MM.1S (cell line): ENCODE measurements at regions not wholly inside any gene's neighbourhood (a gene's known extent, or its start where the extent isn't known, plus 50 kb on each side); places are given as distances from the start of the nearest gene placed in this dataset.

Experiments
- DNase-seq: peaks from one replicate; pipeline ENCODE4 v3.0.0-alpha.2; 2015
- H2AFZ ChIP-seq: fragments of 300-600 bp; sonication (generic); 2 replicates; pipeline ENCODE4 v1.6.0; 2016; ENCODE audit warnings: antibody characterized with exemption, low read length
- H3F3A ChIP-seq: fragments of 300-600 bp; sonication (generic); 2 replicates; pipeline ENCODE4 v1.6.1; 2016; ENCODE audit warnings: mild to moderate bottlenecking, antibody characterized with exemption, low read length, moderate library complexity, mixed read lengths; ENCODE audit not compliant: insufficient read depth
- H3K27ac ChIP-seq: fragments of 300-600 bp; sonication (generic); 2 replicates; pipeline ENCODE4 v1.5.1; 2016; ENCODE audit warnings: mild to moderate bottlenecking, low read length
- H3K27me3 ChIP-seq: fragments of 300-600 bp; sonication (generic); replicated peaks from 2 replicates; pipeline ENCODE4 v1.6.0; 2016; ENCODE audit warnings: low read length; ENCODE audit not compliant: insufficient read depth
- H3K36me3 ChIP-seq: fragments of 300-600 bp; sonication (generic); replicated peaks from 2 replicates; pipeline ENCODE4 v1.6.1; 2016; ENCODE audit warnings: mild to moderate bottlenecking, low read length, mixed read lengths; ENCODE audit not compliant: insufficient read depth
- H3K4me1 ChIP-seq: fragments of 300-600 bp; sonication (generic); 2 replicates; pipeline ENCODE4 v1.6.1; 2016; ENCODE audit warnings: low read length, mixed read lengths
- H3K4me2 ChIP-seq: fragments of 300-600 bp; sonication (generic); 2 replicates; pipeline ENCODE4 v1.6.0; 2016; ENCODE audit warnings: low read depth, low read length
- H3K4me3 ChIP-seq: fragments of 300-600 bp; sonication (generic); 2 replicates; pipeline ENCODE4 v1.5.1; 2016; ENCODE audit warnings: low read length, mixed read lengths
- H3K79me2 ChIP-seq: fragments of 300-600 bp; sonication (generic); 2 replicates; pipeline ENCODE4 v1.6.1; 2016; ENCODE audit warnings: mixed run types, low read length, mixed read lengths
- H3K9ac ChIP-seq: fragments of 300-600 bp; sonication (generic); 2 replicates; pipeline ENCODE4 v1.6.1; 2016; ENCODE audit warnings: low read length, mixed read lengths
- H3K9me2 ChIP-seq: fragments of 300-600 bp; sonication (generic); replicated peaks from 2 replicates; pipeline ENCODE4 v1.6.1; 2016; ENCODE audit warnings: mild to moderate bottlenecking, low read length, mixed read lengths; ENCODE audit not compliant: insufficient read depth
- H3K9me3 ChIP-seq: fragments of 300-600 bp; sonication (generic); replicated peaks from 2 replicates; pipeline ENCODE4 v1.6.1; 2016; ENCODE audit warnings: mild to moderate bottlenecking, low read length, mixed read lengths; ENCODE audit not compliant: insufficient read depth
- H4K20me1 ChIP-seq: fragments of 300-600 bp; sonication (generic); 2 replicates; pipeline ENCODE4 v1.6.1; 2016; ENCODE audit warnings: mild to moderate bottlenecking, low read length, moderate library complexity, mixed read lengths; ENCODE audit not compliant: insufficient read depth
- EZH2 ChIP-seq: fragments of 300-600 bp; sonication (generic); optimal IDR thresholded peaks from 2 replicates; pipeline ENCODE3; 2017; ENCODE audit warnings: low read depth, mild to moderate bottlenecking, antibody characterized with exemption, low read length, mixed read lengths
- EZH2phosphoT487 ChIP-seq: fragments of 300-600 bp; sonication (generic); IDR thresholded peaks from 2 replicates; pipeline ENCODE4 v1.6.1; 2018; ENCODE audit warnings: antibody characterized with exemption, low read length
- TF ChIP-seq, protein P1 (sequence below): fragments of 300-600 bp; sonication (generic); IDR thresholded peaks from 2 replicates; pipeline ENCODE4 v1.5.1; 2016; ENCODE audit warnings: antibody characterized with exemption, low read length, mixed read lengths

DNA sequence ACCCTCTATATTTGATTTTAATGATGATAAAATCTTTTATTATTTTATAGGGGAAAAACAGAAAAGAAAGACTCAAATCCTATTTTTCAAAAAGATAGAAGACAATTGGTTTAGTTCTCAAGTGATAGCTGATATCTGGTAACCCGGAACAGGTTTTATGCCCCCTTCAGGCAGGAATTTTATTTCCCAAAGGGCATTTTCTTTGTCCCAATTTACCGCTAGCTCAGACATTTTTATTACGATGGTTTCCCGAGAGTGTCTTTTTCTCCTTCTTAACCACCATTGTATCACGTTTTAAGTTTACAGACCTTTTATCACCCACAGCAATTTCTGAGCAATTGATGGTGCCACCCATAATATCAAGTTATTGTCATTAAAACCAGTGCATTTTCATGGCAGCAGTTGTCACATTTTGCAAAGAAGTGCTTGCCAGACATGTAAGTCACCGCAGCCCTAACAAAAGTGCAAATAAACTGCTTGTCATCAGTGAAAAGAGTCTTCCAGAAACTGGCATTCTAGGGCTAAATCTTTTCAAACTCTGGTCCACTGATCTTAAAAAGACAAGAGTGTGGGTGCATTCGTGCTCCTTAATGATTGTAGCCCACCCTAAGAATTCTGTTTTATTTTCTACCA lies 204.8 kb upstream of the VCX start:
- Histone ChIP-seq H3K4me2 (no peak overlapping the region), H2AFZ (no peak overlapping the region), H4K20me1 (no peaks in the 10 kb centered on the region), H3F3A (no peaks in the 10 kb centered on the region), H3K27me3 (no peaks in the 10 kb centered on the region), H3K79me2 (no peaks in the 10 kb centered on the region), H3K4me3 (no peak overlapping the region), H3K9ac (no peak overlapping the region), H3K9me2 (no peaks in the 10 kb centered on the region), H3K9me3 (no peaks in the 10 kb centered on the region), H3K4me1 (no peaks in the 10 kb centered on the region), H3K27ac (no peak overlapping the region), H3K36me3 (no peaks in the 10 kb centered on the region)
- DNase-seq: no peak
- TF ChIP-seq, protein P1, sequence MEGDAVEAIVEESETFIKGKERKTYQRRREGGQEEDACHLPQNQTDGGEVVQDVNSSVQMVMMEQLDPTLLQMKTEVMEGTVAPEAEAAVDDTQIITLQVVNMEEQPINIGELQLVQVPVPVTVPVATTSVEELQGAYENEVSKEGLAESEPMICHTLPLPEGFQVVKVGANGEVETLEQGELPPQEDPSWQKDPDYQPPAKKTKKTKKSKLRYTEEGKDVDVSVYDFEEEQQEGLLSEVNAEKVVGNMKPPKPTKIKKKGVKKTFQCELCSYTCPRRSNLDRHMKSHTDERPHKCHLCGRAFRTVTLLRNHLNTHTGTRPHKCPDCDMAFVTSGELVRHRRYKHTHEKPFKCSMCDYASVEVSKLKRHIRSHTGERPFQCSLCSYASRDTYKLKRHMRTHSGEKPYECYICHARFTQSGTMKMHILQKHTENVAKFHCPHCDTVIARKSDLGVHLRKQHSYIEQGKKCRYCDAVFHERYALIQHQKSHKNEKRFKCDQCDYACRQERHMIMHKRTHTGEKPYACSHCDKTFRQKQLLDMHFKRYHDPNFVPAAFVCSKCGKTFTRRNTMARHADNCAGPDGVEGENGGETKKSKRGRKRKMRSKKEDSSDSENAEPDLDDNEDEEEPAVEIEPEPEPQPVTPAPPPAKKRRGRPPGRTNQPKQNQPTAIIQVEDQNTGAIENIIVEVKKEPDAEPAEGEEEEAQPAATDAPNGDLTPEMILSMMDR: no peak
- TF ChIP-seq EZH2phosphoT487: no peak

DNA sequence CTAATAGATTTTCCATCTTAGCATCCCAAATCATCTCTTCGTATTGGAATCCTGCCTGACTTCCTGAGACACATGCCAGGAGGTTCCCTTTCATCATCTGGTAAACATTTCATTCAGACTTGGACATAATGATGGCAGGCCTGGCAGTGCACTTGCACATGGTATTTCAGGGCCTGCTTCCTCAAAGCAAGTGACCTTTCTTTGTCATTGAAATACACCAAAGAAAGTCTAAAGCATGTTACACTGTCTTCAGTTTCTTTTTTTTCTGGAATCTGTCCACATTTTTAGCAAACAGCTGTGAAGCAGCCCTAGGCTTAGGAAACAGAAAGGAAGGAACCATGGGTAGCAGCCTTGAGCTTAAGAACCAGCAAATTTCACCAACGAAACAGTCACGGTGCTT lies 205.9 kb upstream of the VCX start:
- no peak for TF ChIP-seq EZH2phosphoT487
- no peak for TF ChIP-seq EZH2
- TF ChIP-seq, protein P1: no peak
- Histone ChIP-seq H3K4me1 (no peaks in the 10 kb centered on the region), H3K9me2 (no peaks in the 10 kb centered on the region), H3K4me3 (no peak overlapping the region), H3K27me3 (no peaks in the 10 kb centered on the region), H3K36me3 (no peaks in the 10 kb centered on the region), H3K9ac (no peak overlapping the region), H4K20me1 (no peaks in the 10 kb centered on the region), H3K4me2 (no peak overlapping the region), H3K9me3 (no peaks in the 10 kb centered on the region), H2AFZ (no peak overlapping the region), H3F3A (no peaks in the 10 kb centered on the region), H3K79me2 (no peaks in the 10 kb centered on the region), H3K27ac (no peak overlapping the region)
- no peak for DNase-seq

DNA sequence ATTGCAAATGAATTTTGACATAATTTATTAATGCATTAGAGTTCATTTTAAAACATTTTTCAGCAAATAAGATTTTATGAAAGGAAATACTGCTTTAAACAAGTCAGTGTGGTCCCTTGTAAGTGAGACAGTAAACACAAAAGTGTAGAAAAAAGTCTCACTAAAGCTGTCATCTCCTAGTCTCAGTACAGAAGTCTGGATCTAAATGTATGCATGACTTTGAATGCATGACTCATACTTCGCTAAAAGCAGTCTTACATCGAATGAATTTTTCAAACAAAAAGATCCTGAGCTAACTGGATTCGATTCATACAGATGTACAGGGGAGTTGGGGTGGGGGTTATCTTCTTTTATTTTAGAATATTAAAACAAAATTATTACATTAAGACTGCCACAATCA lies 207.4 kb upstream of the VCX start:
- no peak overlapping the region for H3K4me2 ChIP-seq
- no peaks in the 10 kb centered on the region for H3K79me2 ChIP-seq
- TF ChIP-seq, protein P1: no peak
- TF ChIP-seq EZH2phosphoT487 (no peak), EZH2 (no peak)
- no peak for DNase-seq
- no peak overlapping the region for H3K27ac ChIP-seq
- H2AFZ ChIP-seq: no peak overlapping the region
- no peaks in the 10 kb centered on the region for H4K20me1 ChIP-seq
- H3F3A ChIP-seq: no peaks in the 10 kb centered on the region
- no peaks in the 10 kb centered on the region for H3K36me3 ChIP-seq
- no peaks in the 10 kb centered on the region for H3K4me1 ChIP-seq
- H3K4me3 ChIP-seq: no peak overlapping the region
- H3K27me3 ChIP-seq: no peaks in the 10 kb centered on the region
- H3K9me3 ChIP-seq: no peaks in the 10 kb centered on the region
- H3K9ac ChIP-seq: no peak overlapping the region
- H3K9me2 ChIP-seq: no peaks in the 10 kb centered on the region
